Osteoblast (primary cell): ENCODE measurements at regions not wholly inside any gene's neighbourhood (a gene's known extent, or its start where the extent isn't known, plus 50 kb on each side); places are given as distances from the start of the nearest gene placed in this dataset.

Experiments used
- DNase-seq: peaks from one replicate; pipeline ENCODE4 v3.0.0; 2011; ENCODE audit warnings: low spot score, mixed read lengths; ENCODE audit not compliant: insufficient read length; ENCODE audit errors: missing footprints
- H2AFZ ChIP-seq: 2 replicates; pipeline ENCODE4 v1.6.0; 2011; ENCODE audit warnings: mild to moderate bottlenecking, low read length
- H3K27ac ChIP-seq: 2 replicates; pipeline ENCODE4 v1.5.1; 2011; ENCODE audit warnings: mild to moderate bottlenecking, low read depth, low read length, moderate library complexity
- H3K27me3 ChIP-seq: 2 replicates; pipeline ENCODE4 v1.6.0; 2012; ENCODE audit warnings: mild to moderate bottlenecking, control low read depth, inconsistent platforms, low read length, moderate library complexity; ENCODE audit not compliant: insufficient read depth
- H3K36me3 ChIP-seq: 2 replicates; pipeline ENCODE4 v1.5.1; 2011; ENCODE audit warnings: mild to moderate bottlenecking, low read length, control low read depth, moderate library complexity; ENCODE audit not compliant: insufficient read depth
- H3K4me1 ChIP-seq: 2 replicates; pipeline ENCODE4 v1.5.1; 2011; ENCODE audit warnings: mild to moderate bottlenecking, low read length, control low read depth, moderate library complexity; ENCODE audit not compliant: insufficient read depth
- H3K4me2 ChIP-seq: 2 replicates; pipeline ENCODE4 v1.6.0; 2011; ENCODE audit warnings: mild to moderate bottlenecking, low read length; ENCODE audit not compliant: insufficient read depth
- H3K4me3 ChIP-seq: fragments of 200-600 bp; sonication (generic); 3 replicates; pipeline ENCODE4 v1.5.1; 2012; ENCODE audit warnings: mild to moderate bottlenecking, low read length, inconsistent platforms; ENCODE audit not compliant: insufficient read depth
- H3K79me2 ChIP-seq: 2 replicates; pipeline ENCODE4 v1.6.0; 2012; ENCODE audit warnings: mild to moderate bottlenecking, low read length, control low read depth, inconsistent platforms; ENCODE audit not compliant: insufficient read depth
- H3K9me3 ChIP-seq: 2 replicates; pipeline ENCODE4 v1.5.1; 2011; ENCODE audit warnings: low read depth, low read length, control low read depth
- H4K20me1 ChIP-seq: 2 replicates; pipeline ENCODE4 v1.6.0; 2012; ENCODE audit warnings: mild to moderate bottlenecking, low read length, control low read depth; ENCODE audit not compliant: insufficient read depth
- TF ChIP-seq, protein P1 (sequence below): IDR thresholded peaks from 2 replicates; pipeline ENCODE4 v1.5.1; 2011; ENCODE audit warnings: mild to moderate bottlenecking, low read depth, low read length, moderate library complexity; ENCODE audit errors: extremely low read depth

DNA sequence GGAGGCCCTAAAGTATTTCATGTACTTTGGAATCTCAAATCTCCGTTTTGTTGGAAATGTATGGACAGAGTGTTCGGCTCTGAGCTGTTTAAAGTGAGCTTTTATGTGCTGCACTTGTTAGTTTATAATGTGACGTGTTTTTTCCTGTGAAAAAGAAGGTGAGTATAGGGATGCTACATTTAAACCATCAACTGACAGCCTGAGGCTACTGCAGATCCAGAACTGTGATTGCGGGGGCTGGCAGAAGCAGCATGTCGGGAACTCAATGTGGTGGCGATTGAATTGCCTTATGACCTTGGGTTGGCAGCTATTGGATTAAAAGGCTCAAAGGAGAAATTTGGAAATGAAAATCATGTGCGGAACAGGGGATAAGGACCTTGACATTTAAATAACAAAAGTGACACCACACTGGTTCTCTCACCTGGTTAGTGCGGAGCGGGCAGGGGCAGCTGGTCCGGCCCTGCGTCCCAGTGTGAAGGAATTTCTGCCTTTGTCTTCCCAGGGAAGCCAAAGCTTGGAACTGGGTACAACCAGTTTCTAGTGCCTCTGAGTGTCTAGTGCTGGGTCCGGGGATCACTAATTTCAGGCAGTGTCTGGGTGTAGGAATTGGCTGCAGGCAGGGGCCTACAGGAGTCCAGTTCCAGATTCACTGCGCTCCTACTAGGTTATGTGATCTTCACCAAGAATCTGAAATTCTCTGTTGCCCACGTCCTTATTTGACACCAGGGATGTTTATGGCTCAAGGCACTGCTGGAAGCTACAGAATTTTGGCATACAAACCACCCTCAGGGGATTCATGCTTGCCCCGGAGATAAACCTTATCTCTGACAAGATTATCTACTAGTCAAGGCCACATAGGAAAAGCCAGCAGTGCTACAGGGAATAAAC is 120.7 kb upstream of the ERCC6L2 start:
- H3K4me2 ChIP-seq: no peak overlapping the region
- H4K20me1 ChIP-seq: no peaks in the 10 kb centered on the region
- no peaks in the 10 kb centered on the region for H3K79me2 ChIP-seq
- no peak overlapping the region for H2AFZ ChIP-seq
- no peak overlapping the region for H3K4me3 ChIP-seq
- H3K27ac ChIP-seq: no peak overlapping the region
- no peaks in the 10 kb centered on the region for H3K9me3 ChIP-seq
- H3K36me3 ChIP-seq: no peaks in the 10 kb centered on the region
- peaks cover 9% of the 10 kb centered on the region for H3K4me1 ChIP-seq
- TF ChIP-seq, protein P1, sequence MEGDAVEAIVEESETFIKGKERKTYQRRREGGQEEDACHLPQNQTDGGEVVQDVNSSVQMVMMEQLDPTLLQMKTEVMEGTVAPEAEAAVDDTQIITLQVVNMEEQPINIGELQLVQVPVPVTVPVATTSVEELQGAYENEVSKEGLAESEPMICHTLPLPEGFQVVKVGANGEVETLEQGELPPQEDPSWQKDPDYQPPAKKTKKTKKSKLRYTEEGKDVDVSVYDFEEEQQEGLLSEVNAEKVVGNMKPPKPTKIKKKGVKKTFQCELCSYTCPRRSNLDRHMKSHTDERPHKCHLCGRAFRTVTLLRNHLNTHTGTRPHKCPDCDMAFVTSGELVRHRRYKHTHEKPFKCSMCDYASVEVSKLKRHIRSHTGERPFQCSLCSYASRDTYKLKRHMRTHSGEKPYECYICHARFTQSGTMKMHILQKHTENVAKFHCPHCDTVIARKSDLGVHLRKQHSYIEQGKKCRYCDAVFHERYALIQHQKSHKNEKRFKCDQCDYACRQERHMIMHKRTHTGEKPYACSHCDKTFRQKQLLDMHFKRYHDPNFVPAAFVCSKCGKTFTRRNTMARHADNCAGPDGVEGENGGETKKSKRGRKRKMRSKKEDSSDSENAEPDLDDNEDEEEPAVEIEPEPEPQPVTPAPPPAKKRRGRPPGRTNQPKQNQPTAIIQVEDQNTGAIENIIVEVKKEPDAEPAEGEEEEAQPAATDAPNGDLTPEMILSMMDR: no peak
- no peak for DNase-seq
- H3K27me3 ChIP-seq: peaks cover 19% of the 10 kb centered on the region

DNA sequence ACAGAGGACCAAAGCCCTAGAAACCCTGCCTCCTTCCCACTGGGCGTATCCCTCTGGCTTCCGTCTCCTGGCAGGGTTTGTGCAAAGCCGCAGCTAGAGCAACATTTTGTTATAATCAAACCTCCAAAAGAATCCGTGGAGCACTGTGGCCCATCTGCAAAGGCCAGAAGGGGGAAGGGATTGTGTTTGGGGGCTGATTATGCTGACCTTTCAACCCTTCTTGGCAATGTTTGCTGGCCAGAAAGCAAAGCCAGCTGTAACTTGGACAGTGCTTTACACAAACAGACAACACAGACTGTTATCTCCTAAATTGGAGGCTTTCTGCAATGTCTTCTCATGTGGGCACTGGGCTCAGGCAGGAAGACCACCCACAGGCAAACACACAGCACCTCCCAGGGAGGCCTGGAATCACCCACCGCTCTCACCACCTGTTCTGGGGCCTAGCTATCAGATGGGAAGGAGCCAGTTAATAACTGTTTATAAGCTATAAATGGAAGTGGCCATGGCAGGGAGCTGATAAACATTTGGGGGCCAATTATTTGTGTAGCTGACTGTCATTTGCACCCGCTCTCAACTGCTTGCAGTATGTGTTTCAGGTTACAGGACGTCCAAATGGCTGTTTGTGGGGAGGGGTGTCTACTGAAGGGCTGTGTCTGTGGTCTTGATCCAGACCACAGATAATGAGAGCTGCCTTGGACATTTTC is 121.6 kb upstream of the ERCC6L2 start:
- H3K27ac ChIP-seq: no peak overlapping the region
- no peak for DNase-seq

DNA sequence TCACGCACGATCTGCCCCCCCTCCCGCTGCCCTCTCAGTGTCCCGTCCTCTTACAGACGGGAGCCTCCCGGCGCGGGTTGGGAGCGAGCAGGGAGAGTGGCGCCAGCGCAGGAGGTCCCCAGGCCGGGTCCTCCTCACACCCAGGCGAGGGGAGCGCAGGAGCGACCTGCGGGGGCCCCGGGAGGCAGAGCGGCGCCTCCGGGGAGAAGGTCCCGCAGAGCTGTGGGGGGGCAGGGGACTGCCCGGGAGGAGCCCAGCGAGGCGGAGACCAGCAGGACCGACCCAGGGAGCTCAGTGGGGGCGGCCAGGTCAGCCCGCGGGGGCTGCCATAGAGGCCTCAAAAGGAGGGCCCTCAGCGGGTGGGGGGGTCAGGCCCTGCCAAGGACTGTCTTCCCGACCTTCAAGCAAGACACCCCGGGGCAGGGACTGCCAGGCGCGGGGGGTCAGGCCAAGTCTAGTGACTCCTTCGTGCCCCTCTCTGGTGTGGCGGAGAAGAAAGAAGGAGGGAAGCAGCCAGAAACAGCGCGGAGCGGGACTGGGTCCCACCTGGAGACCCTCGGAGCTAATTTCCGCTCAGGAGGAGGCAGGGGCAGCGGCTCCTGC is 123.3 kb upstream of the ERCC6L2 start:
- Histone ChIP-seq H3K27ac (no peak overlapping the region), H3K79me2 (no peaks in the 10 kb centered on the region), H3K4me3 (no peak overlapping the region), H4K20me1 (no peaks in the 10 kb centered on the region), H3K4me1 (peaks cover 6% of the 10 kb centered on the region), H3K36me3 (no peaks in the 10 kb centered on the region), H3K9me3 (no peaks in the 10 kb centered on the region), H2AFZ (no peak overlapping the region), H3K4me2 (no peak overlapping the region), H3K27me3 (peaks cover 19% of the 10 kb centered on the region)
- DNase-seq: no peak
- TF ChIP-seq, protein P1: no peak

More for the DNA sequence above, 121.6 kb upstream of the ERCC6L2 start:
- Histone ChIP-seq H3K4me2 (no peak overlapping the region), H2AFZ (peak overlapping the region; percentile 42), H3K36me3 (no peaks in the 10 kb centered on the region), H3K79me2 (no peaks in the 10 kb centered on the region), H3K27me3 (peaks cover 19% of the 10 kb centered on the region), H3K9me3 (no peaks in the 10 kb centered on the region), H4K20me1 (no peaks in the 10 kb centered on the region), H3K4me3 (no peak overlapping the region), H3K4me1 (peaks cover 9% of the 10 kb centered on the region)
- TF ChIP-seq, protein P1: no peak

DNA sequence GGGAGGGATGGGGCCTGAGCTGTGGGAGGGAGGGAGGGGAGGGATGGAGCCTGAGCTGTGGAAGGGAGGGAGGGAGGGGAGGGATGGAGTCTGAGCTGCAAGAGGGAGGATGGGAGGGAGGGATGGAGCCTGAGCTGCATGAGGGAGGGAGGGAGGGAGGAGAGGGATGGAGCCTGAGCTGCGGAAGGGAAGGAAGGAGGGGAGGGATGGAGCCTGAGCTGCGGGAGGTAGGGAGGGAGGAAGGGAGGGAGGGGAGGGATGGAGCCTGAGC is 124.0 kb upstream of the ERCC6L2 start:
- TF ChIP-seq, protein P1: no peak
- no peak overlapping the region for H3K27ac ChIP-seq
- H3K4me1 ChIP-seq: no peaks in the 10 kb centered on the region
- no peak for DNase-seq
- H3K4me2 ChIP-seq: no peak overlapping the region
- H3K27me3 ChIP-seq: peaks cover 19% of the 10 kb centered on the region
- no peak overlapping the region for H3K4me3 ChIP-seq
- no peaks in the 10 kb centered on the region for H3K9me3 ChIP-seq
- no peaks in the 10 kb centered on the region for H3K79me2 ChIP-seq
- H3K36me3 ChIP-seq: no peaks in the 10 kb centered on the region
- no peak overlapping the region for H2AFZ ChIP-seq
- H4K20me1 ChIP-seq: no peaks in the 10 kb centered on the region
